K562 (cell line): ENCODE measurements at regions not wholly inside any gene's neighbourhood (a gene's known extent, or its start where the extent isn't known, plus 50 kb on each side); places are given as distances from the start of the nearest gene placed in this dataset.

Source experiments
- E2F4 ChIP-seq: sonication (generic); formaldehyde crosslinking; IDR thresholded peaks from 2 replicates; pipeline ENCODE4 v1.8.0; 2022; ENCODE audit warnings: mild to moderate bottlenecking, low read depth, missing genetic modification reagents
- EP300 ChIP-seq: IDR thresholded peaks from 2 replicates; pipeline ENCODE4 v1.6.1; 2012; ENCODE audit warnings: low read length, improper control_type of control experiment
- MAZ ChIP-seq, 2 experiments: fragments of 450-650 bp in 1 of 2; sonication (generic) in 1 of 2; formaldehyde crosslinking; IDR thresholded peaks in 1 of 2; conservative IDR thresholded peaks in 1 of 2; 2 replicates each; pipeline versions ENCODE4 v1.4.0 to v1.5.0; 2020; ENCODE audit warnings: mild to moderate bottlenecking in 1 of 2, missing genetic modification reagents in 1 of 2
- NFRKB ChIP-seq: fragments of 450-650 bp; IDR thresholded peaks from 2 replicates; pipeline ENCODE4 v1.6.1; 2016; ENCODE audit warnings: low read depth
- POLR2A ChIP-seq: fragments of 450-650 bp; conservative IDR thresholded peaks from 2 replicates; pipeline ENCODE4 v1.6.1; 2016
- POLR2AphosphoS5 ChIP-seq: IDR thresholded peaks from 2 replicates; pipeline ENCODE4 v1.6.1; 2011; ENCODE audit warnings: mild to moderate bottlenecking, low read depth, low read length, moderate library complexity; ENCODE audit not compliant: control insufficient read depth, insufficient read depth
- POLR3A ChIP-seq: IDR thresholded peaks from 2 replicates; pipeline ENCODE4 v1.6.1; 2011; ENCODE audit warnings: borderline replicate concordance, mild to moderate bottlenecking, moderate library complexity; ENCODE audit not compliant: insufficient read length, insufficient read depth; ENCODE audit errors: extremely low read depth
- RBM15 ChIP-seq: fragments of 200-400 bp; formaldehyde crosslinking; IDR thresholded peaks from 2 replicates; pipeline ENCODE4 v1.6.1; 2018; ENCODE audit warnings: mild to moderate bottlenecking, low read length, moderate library complexity; ENCODE audit not compliant: insufficient read depth
- SP2 ChIP-seq: IDR thresholded peaks from 2 replicates; pipeline ENCODE4 v1.6.1; 2011; ENCODE audit warnings: mild to moderate bottlenecking, low read depth, low read length, moderate library complexity; ENCODE audit not compliant: poor library complexity, severe bottlenecking; ENCODE audit errors: extremely low read depth
- ZC3H8 ChIP-seq: fragments of 450-650 bp; IDR thresholded peaks from 2 replicates; pipeline ENCODE4 v1.6.1; 2017
- ZNF3 ChIP-seq: fragments of 250-450 bp; sonication (Bioruptor Pico); IDR thresholded peaks from 2 replicates; pipeline ENCODE4 v1.5.0; 2021; ENCODE audit warnings: mild to moderate bottlenecking, moderate library complexity
- TF ChIP-seq, protein P1 (sequence below), 3 experiments: IDR thresholded peaks in 2 of 3; conservative IDR thresholded peaks in 1 of 3; 2 replicates each; pipeline ENCODE4 v1.5.1; 2011 to 2012; ENCODE audit warnings: low read length in 3 of 3, mild to moderate bottlenecking in 3 of 3, control low read depth in 2 of 3, improper control_type of control experiment in 1 of 3, inconsistent platforms in 1 of 3, low read depth in 1 of 3, mixed read lengths in 1 of 3, moderate library complexity in 1 of 3; ENCODE audit not compliant: insufficient read depth in 2 of 3
- TF ChIP-seq, protein P2 (sequence below): sonication (generic); formaldehyde crosslinking; IDR thresholded peaks from 2 replicates; pipeline ENCODE4 v1.8.0; 2023; ENCODE audit warnings: mild to moderate bottlenecking, missing genetic modification reagents
- TF ChIP-seq, protein P3 (sequence below): fragments of 250-450 bp; sonication (Bioruptor Pico); IDR thresholded peaks from 2 replicates; pipeline ENCODE4 v1.5.0; 2021; ENCODE audit warnings: mild to moderate bottlenecking, borderline replicate concordance

GRCh38 chr13:61276401-61276800 is 139.2 kb downstream of the PCDH20 start:
- TF ChIP-seq, protein P1, sequence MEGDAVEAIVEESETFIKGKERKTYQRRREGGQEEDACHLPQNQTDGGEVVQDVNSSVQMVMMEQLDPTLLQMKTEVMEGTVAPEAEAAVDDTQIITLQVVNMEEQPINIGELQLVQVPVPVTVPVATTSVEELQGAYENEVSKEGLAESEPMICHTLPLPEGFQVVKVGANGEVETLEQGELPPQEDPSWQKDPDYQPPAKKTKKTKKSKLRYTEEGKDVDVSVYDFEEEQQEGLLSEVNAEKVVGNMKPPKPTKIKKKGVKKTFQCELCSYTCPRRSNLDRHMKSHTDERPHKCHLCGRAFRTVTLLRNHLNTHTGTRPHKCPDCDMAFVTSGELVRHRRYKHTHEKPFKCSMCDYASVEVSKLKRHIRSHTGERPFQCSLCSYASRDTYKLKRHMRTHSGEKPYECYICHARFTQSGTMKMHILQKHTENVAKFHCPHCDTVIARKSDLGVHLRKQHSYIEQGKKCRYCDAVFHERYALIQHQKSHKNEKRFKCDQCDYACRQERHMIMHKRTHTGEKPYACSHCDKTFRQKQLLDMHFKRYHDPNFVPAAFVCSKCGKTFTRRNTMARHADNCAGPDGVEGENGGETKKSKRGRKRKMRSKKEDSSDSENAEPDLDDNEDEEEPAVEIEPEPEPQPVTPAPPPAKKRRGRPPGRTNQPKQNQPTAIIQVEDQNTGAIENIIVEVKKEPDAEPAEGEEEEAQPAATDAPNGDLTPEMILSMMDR (IDR thresholded peaks at IDR 0.05 in 2 of 3, conservative IDR thresholded peaks at IDR 0.05 in 1 of 3; ENCODE audit: insufficient read depth in 2 of 3, low read depth in 1 of 3, low read length in 3 of 3), result no peak
- no peak for TF ChIP-seq ZNF3 (CRISPR knock-in tag)
- TF ChIP-seq NFRKB, result no peak
- no peak for TF ChIP-seq POLR2A
- TF ChIP-seq EP300, result no peak
- no peak for TF ChIP-seq MAZ (CRISPR knock-in tag; conservative IDR thresholded peaks at IDR 0.05 in 1 of 2, IDR thresholded peaks at IDR 0.05 in 1 of 2)
- no peak for TF ChIP-seq RBM15
- no peak for TF ChIP-seq ZC3H8
- TF ChIP-seq POLR3A, result no peak
- TF ChIP-seq, protein P2, sequence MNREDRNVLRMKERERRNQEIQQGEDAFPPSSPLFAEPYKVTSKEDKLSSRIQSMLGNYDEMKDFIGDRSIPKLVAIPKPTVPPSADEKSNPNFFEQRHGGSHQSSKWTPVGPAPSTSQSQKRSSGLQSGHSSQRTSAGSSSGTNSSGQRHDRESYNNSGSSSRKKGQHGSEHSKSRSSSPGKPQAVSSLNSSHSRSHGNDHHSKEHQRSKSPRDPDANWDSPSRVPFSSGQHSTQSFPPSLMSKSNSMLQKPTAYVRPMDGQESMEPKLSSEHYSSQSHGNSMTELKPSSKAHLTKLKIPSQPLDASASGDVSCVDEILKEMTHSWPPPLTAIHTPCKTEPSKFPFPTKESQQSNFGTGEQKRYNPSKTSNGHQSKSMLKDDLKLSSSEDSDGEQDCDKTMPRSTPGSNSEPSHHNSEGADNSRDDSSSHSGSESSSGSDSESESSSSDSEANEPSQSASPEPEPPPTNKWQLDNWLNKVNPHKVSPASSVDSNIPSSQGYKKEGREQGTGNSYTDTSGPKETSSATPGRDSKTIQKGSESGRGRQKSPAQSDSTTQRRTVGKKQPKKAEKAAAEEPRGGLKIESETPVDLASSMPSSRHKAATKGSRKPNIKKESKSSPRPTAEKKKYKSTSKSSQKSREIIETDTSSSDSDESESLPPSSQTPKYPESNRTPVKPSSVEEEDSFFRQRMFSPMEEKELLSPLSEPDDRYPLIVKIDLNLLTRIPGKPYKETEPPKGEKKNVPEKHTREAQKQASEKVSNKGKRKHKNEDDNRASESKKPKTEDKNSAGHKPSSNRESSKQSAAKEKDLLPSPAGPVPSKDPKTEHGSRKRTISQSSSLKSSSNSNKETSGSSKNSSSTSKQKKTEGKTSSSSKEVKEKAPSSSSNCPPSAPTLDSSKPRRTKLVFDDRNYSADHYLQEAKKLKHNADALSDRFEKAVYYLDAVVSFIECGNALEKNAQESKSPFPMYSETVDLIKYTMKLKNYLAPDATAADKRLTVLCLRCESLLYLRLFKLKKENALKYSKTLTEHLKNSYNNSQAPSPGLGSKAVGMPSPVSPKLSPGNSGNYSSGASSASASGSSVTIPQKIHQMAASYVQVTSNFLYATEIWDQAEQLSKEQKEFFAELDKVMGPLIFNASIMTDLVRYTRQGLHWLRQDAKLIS (CRISPR knock-in tag), result no peak
- TF ChIP-seq POLR2AphosphoS5, result no peak
- no peak for TF ChIP-seq SP2
- TF ChIP-seq E2F4 (CRISPR knock-in tag), result no peak
- TF ChIP-seq, protein P3, sequence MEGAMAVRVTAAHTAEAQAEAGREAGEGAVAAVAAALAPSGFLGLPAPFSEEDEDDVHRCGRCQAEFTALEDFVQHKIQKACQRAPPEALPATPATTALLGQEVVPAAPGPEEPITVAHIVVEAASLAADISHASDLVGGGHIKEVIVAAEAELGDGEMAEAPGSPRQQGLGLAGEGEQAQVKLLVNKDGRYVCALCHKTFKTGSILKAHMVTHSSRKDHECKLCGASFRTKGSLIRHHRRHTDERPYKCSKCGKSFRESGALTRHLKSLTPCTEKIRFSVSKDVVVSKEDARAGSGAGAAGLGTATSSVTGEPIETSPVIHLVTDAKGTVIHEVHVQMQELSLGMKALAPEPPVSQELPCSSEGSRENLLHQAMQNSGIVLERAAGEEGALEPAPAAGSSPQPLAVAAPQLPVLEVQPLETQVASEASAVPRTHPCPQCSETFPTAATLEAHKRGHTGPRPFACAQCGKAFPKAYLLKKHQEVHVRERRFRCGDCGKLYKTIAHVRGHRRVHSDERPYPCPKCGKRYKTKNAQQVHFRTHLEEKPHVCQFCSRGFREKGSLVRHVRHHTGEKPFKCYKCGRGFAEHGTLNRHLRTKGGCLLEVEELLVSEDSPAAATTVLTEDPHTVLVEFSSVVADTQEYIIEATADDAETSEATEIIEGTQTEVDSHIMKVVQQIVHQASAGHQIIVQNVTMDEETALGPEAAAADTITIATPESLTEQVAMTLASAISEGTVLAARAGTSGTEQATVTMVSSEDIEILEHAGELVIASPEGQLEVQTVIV (CRISPR knock-in tag), result no peak
